B cell (primary cell): ENCODE measurements at regions not wholly inside any gene's neighbourhood (a gene's known extent, or its start where the extent isn't known, plus 50 kb on each side); places are given as distances from the start of the nearest gene placed in this dataset.

Experiments used
- ATAC-seq: fragments of 200-7000 bp; cut with Tn5 transposase; one replicate; pipeline ENCODE4 v1.10.0; 2021; ENCODE audit warnings: low read depth, mild to moderate bottlenecking, moderate number of reproducible peaks, moderate library complexity
- CTCF ChIA-PET: fragments of 350-600 bp; sonication (Branson Sonifier 250); formaldehyde crosslinking; loops from one replicate; lab custom pipeline; 2021; ENCODE audit warnings: antibody characterized with exemption, inconsistent platforms; lab: Charles Lee
- POLR2A ChIA-PET: fragments of 350-600 bp; sonication (Branson Sonifier 250); formaldehyde crosslinking; loops from one replicate; lab custom pipeline; 2021; ENCODE audit warnings: antibody characterized with exemption; lab: Charles Lee
- DNase-seq: peaks from one replicate; pipeline ENCODE4 v3.0.0; 2013
- H2AFZ ChIP-seq: 2 replicates; pipeline ENCODE4 v1.6.1; 2012; ENCODE audit warnings: mild to moderate bottlenecking, low read depth, low read length; ENCODE audit not compliant: insufficient read depth, poor library complexity, severe bottlenecking
- H3K27ac ChIP-seq, 2 donors: 1 replicate in 1 of 2; 2 replicates in 1 of 2; pipeline ENCODE4 v1.5.1; 2012 to 2013; ENCODE audit warnings: low read length in 2 of 2, mild to moderate bottlenecking in 2 of 2, moderate library complexity in 1 of 2
- H3K27me3 ChIP-seq, 4 experiments: fragments of 200-600 bp in 1 of 4; sonication (generic) in 1 of 4; replicated peaks in 1 of 4; 1 replicate in 2 of 4; 2 replicates in 2 of 4; pipeline versions ENCODE4 v1.6.1 to v1.7.0; 2013 to 2016; ENCODE audit warnings: low read length in 3 of 4, mild to moderate bottlenecking in 2 of 4, mixed read lengths in 1 of 4, moderate library complexity in 1 of 4; ENCODE audit not compliant: insufficient read depth in 4 of 4, control insufficient read depth in 3 of 4; ENCODE audit errors: control extremely low read depth in 1 of 4
- H3K36me3 ChIP-seq, 2 experiments: replicated peaks in 1 of 2; 1 replicate in 1 of 2; 2 replicates in 1 of 2; pipeline versions ENCODE4 v1.6.1 to v1.7.1; 2013; ENCODE audit warnings: low read length in 1 of 2; ENCODE audit not compliant: insufficient read depth in 2 of 2, control insufficient read depth in 1 of 2; ENCODE audit errors: control extremely low read depth in 1 of 2, extremely low read depth in 1 of 2
- H3K4me1 ChIP-seq, 2 donors: fragments of 200-600 bp in 1 of 2; sonication (generic) in 1 of 2; 1 replicate in 1 of 2; 2 replicates in 1 of 2; pipeline versions ENCODE4 v1.5.1 to v1.6.1; 2013 to 2017; ENCODE audit warnings: low read length in 2 of 2; ENCODE audit not compliant: control insufficient read depth in 2 of 2, insufficient read depth in 2 of 2
- H3K4me2 ChIP-seq: replicated peaks from 2 replicates; pipeline ENCODE3; 2012; ENCODE audit warnings: mild to moderate bottlenecking, low read depth, low read length; ENCODE audit not compliant: poor library complexity, severe bottlenecking
- H3K4me3 ChIP-seq, 5 experiments: fragments of 200-600 bp in 1 of 5; sonication (generic) in 1 of 5; 1 replicate in 3 of 5; 2 replicates in 2 of 5; pipeline versions ENCODE4 v1.5.1 to v1.7.0; 2011 to 2016; ENCODE audit warnings: low read length in 4 of 5, mild to moderate bottlenecking in 4 of 5, low read depth in 2 of 5, control low read depth in 1 of 5, moderate library complexity in 1 of 5; ENCODE audit not compliant: insufficient read depth in 1 of 5; ENCODE audit errors: control extremely low read depth in 1 of 5, extremely low read depth in 1 of 5
- H3K79me2 ChIP-seq: fragments of 200-600 bp; sonication (generic); one replicate; pipeline ENCODE4 v1.6.0; 2016; ENCODE audit warnings: low read length; ENCODE audit not compliant: control insufficient read depth, insufficient read depth
- H3K9ac ChIP-seq: fragments of 200-600 bp; sonication (generic); 2 replicates; pipeline ENCODE4 v1.6.1; 2017; ENCODE audit warnings: mild to moderate bottlenecking, low read length, moderate library complexity
- H3K9me3 ChIP-seq, 3 donors: one replicate each; pipeline versions ENCODE4 v1.6.1 to v1.7.1; 2013; ENCODE audit warnings: low read length in 2 of 3; ENCODE audit not compliant: control insufficient read depth in 2 of 3, insufficient read depth in 1 of 3; ENCODE audit errors: control extremely low read depth in 1 of 3
- H4K20me1 ChIP-seq: 2 replicates; pipeline ENCODE4 v1.6.0; 2012; ENCODE audit warnings: mild to moderate bottlenecking, low read length; ENCODE audit not compliant: insufficient read depth, control insufficient read depth, poor library complexity, severe bottlenecking
- H3K27ac Mint-ChIP-seq: one replicate; pipeline ENCODE4 v1.8.0; 2021; ENCODE audit warnings: mixed read lengths
- H3K27me3 Mint-ChIP-seq: one replicate; pipeline ENCODE4 v1.8.0; 2021; ENCODE audit warnings: mixed read lengths
- H3K4me1 Mint-ChIP-seq: one replicate; pipeline ENCODE4 v1.8.0; 2021; ENCODE audit warnings: mixed read lengths
- H3K4me3 Mint-ChIP-seq: one replicate; pipeline ENCODE4 v1.8.0; 2021; ENCODE audit warnings: mixed read lengths
- H3K9me3 Mint-ChIP-seq: one replicate; pipeline ENCODE4 v1.8.0; 2022; ENCODE audit warnings: mixed read lengths; ENCODE audit not compliant: insufficient read depth
- EZH2 ChIP-seq: IDR thresholded peaks from 2 replicates; pipeline ENCODE4 v1.6.1; 2012; ENCODE audit warnings: borderline replicate concordance, low read depth, mild to moderate bottlenecking, moderate library complexity, low read length; ENCODE audit not compliant: insufficient read depth, poor library complexity, severe bottlenecking
- WGBS: methylation state at CpG from one replicate; pipeline ENCODE4 v1.1.5; 2013; ENCODE audit warnings: missing lambda C conversion rate; ENCODE audit not compliant: insufficient coverage; 5-methylcytosine and 5-hydroxymethylcytosine counted together
- intact Hi-C: fragments of 100-400 bp; cut with micrococcal nuclease; formaldehyde crosslinking; loops from one replicate; pipeline ENCODE4 v1.10.0; 2022
- TF ChIP-seq, protein P1 (sequence below): fragments of 200-600 bp; IDR thresholded peaks from one replicate; pipeline ENCODE4 v1.8.0; 2022; ENCODE audit warnings: antibody characterized with exemption, mild to moderate bottlenecking

DNA sequence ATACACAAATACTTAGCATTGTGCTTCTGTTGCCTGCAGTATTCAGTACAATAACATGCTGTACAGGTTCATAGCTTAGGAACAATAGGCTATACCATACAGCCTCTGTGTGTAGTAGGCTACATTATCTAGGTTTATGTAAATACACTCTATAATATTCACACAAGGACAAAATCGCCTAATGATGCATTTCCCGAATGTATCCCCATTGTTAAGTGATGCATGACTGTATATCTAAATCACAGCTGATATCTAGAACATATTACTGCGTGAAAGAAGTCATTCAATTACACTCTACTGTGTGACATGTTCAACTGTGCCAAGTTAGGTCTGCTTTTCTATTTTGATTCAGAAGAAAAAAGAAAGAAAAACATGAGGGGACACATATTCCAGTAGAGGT lies 633.5 kb downstream of the RFPL4B start:
- DNase-seq (no peak), ATAC-seq (no peak)
- Histone ChIP-seq H2AFZ (no peak overlapping the region), H3K27me3 (no peaks in the 10 kb centered on the region), H4K20me1 (no peaks in the 10 kb centered on the region), H3K27ac (no peak overlapping the region), H3K79me2 (no peaks in the 10 kb centered on the region), H3K9me3 (peaks cover 0 to 7% (median 0%) of the 10 kb centered on the region in 3 donors), H3K9ac (no peak overlapping the region), H3K4me1 (no peaks in the 10 kb centered on the region), H3K36me3 (no peaks in the 10 kb centered on the region), H3K4me2 (no peak overlapping the region), H3K4me3 (no peak overlapping the region)
- no peaks in the 10 kb centered on the region for H3K9me3 Mint-ChIP-seq
- no peak for TF ChIP-seq EZH2
- H3K27me3 Mint-ChIP-seq, result no peaks in the 10 kb centered on the region
- intact Hi-C loops, result no loop called here
- no CpG with 5 or more reads among the region's 3 CpGs for WGBS
- H3K4me1 Mint-ChIP-seq, result no peaks in the 10 kb centered on the region
- no peak overlapping the region for H3K27ac Mint-ChIP-seq
- no peak overlapping the region for H3K4me3 Mint-ChIP-seq
- ChIA-PET POLR2A (no interaction called here), CTCF (no interaction called here)

DNA sequence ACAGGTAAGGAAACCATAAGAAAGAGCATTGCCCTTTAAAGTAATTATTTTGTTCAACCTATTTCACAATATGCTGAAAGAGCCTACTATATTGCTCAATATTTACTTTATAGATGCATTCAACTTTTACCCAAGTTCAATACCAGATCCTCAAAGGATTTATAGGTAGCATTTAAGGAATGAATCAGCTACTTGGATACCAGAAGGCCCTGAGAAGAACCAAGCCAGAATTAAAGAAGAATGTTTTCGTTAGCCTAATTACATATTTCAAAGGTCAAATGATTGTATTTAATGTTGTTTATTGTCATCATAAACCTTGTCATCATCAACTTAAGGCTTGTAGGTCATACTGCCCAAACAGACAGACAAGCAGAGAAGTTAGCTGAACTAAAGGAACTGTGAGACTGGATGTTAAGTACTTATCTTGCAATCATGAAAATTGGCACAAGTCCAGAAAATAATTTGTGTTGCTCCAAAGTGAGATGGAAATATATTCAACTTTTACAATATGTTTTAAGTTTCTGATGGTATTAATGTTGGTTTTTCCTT lies 636.7 kb downstream of the RFPL4B start:
- no peak overlapping the region for H3K4me3 Mint-ChIP-seq
- ChIA-PET POLR2A (no interaction called here), CTCF (no interaction called here)
- H3K4me2 ChIP-seq, result no peak overlapping the region
- H3K4me1 Mint-ChIP-seq, result no peaks in the 10 kb centered on the region
- H3K4me1 ChIP-seq, result no peaks in the 10 kb centered on the region
- no peak overlapping the region for H3K4me3 ChIP-seq
- intact Hi-C loops, result no loop called here
- H3K27me3 Mint-ChIP-seq, result no peaks in the 10 kb centered on the region
- H3K27me3 ChIP-seq, result no peaks in the 10 kb centered on the region
- H3K9me3 Mint-ChIP-seq, result no peaks in the 10 kb centered on the region
- no peak overlapping the region for H3K27ac Mint-ChIP-seq
- ATAC-seq, result no peak
- no peaks in the 10 kb centered on the region for H3K36me3 ChIP-seq
- no peak overlapping the region for H3K27ac ChIP-seq
- peaks cover 0 to 1% (median 0%) of the 10 kb centered on the region in 3 donors for H3K9me3 ChIP-seq
- TF ChIP-seq EZH2, result no peak
- TF ChIP-seq, protein P1, sequence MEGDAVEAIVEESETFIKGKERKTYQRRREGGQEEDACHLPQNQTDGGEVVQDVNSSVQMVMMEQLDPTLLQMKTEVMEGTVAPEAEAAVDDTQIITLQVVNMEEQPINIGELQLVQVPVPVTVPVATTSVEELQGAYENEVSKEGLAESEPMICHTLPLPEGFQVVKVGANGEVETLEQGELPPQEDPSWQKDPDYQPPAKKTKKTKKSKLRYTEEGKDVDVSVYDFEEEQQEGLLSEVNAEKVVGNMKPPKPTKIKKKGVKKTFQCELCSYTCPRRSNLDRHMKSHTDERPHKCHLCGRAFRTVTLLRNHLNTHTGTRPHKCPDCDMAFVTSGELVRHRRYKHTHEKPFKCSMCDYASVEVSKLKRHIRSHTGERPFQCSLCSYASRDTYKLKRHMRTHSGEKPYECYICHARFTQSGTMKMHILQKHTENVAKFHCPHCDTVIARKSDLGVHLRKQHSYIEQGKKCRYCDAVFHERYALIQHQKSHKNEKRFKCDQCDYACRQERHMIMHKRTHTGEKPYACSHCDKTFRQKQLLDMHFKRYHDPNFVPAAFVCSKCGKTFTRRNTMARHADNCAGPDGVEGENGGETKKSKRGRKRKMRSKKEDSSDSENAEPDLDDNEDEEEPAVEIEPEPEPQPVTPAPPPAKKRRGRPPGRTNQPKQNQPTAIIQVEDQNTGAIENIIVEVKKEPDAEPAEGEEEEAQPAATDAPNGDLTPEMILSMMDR, result no peak
- no peaks in the 10 kb centered on the region for H3K79me2 ChIP-seq
- H2AFZ ChIP-seq, result no peak overlapping the region
- no peak for DNase-seq
- WGBS, result no CpG with 5 or more reads among the region's 1 CpG
- H3K9ac ChIP-seq, result no peak overlapping the region
- no peaks in the 10 kb centered on the region for H4K20me1 ChIP-seq
